ENCODE measurements at regions not wholly inside any gene's neighbourhood (a gene's known extent, or its start where the extent isn't known, plus 50 kb on each side); places are given as distances from the start of the nearest gene placed in this dataset.

DNA sequence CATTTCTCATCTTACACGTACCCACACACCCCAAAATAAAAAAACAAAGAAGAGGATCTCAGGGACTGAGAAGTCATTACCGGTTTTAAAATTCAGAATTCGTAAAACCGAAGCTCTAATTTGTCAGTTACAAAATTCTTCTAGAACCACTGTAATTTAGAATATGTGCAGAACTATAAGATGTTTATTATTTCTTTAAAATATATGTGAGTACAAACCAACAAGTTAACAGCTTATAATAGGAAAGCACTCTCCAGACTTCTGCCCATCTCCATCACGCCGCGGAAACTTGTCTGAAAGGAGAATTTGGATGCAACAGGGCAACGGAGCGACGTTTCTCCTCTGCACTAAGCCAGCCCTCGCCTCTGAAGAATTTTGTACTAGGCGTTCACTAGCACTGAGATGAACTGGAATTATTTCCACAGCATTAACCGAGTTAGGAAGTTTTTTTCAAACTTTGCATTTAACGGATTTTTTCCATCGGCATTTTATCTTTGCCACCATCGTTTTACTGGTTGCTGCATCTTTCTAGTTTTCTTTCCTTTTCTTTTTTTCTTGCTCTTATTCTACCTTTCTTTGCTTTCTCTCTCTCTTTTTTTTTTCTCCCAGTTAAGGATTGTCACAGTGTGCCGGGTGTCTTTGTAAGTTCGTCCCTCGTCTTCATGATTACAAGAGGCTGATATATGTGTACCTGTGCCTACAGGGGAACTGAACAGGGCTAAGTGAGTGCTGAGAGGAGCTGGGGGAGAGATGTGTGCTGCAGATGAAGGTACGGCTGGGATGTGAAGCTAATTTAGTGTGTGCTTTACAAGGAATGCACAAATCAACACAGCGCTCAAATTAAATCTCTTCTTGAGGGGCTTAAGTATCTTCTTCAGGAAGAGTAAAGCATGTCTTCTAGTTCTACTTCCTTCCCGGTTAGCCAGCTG is 295.9 kb upstream of the NFE2L3 start:
- DNase-seq (peak in 1 of 14 experiments; percentile 23), ATAC-seq (ENCODE audit: poor library complexity) (no peak)
- Histone ChIP-seq H3K27me3 (ENCODE audit: control insufficient read depth in 1 of 2, insufficient read depth in 2 of 2, low read length in 2 of 2) (peaks cover 93 to 100% of the 10 kb centered on the region in 2 experiments), H3K27ac (ENCODE audit: low read depth in 1 of 2, low read length in 2 of 2) (no peak overlapping the region), H3K4me1 (ENCODE audit: insufficient read depth, low read length) (peaks cover 51% of the 10 kb centered on the region), H3K9me3 (ENCODE audit: control insufficient read depth in 1 of 2, insufficient read depth in 1 of 2, low read length in 2 of 2) (peaks cover 32 to 58% of the 10 kb centered on the region in 2 experiments), H3K4me3 (ENCODE audit: low read length) (peak overlapping the region; percentile 25), H3K36me3 (ENCODE audit: insufficient read depth, low read length) (no peaks in the 10 kb centered on the region)
- TF ChIP-seq, protein P1, sequence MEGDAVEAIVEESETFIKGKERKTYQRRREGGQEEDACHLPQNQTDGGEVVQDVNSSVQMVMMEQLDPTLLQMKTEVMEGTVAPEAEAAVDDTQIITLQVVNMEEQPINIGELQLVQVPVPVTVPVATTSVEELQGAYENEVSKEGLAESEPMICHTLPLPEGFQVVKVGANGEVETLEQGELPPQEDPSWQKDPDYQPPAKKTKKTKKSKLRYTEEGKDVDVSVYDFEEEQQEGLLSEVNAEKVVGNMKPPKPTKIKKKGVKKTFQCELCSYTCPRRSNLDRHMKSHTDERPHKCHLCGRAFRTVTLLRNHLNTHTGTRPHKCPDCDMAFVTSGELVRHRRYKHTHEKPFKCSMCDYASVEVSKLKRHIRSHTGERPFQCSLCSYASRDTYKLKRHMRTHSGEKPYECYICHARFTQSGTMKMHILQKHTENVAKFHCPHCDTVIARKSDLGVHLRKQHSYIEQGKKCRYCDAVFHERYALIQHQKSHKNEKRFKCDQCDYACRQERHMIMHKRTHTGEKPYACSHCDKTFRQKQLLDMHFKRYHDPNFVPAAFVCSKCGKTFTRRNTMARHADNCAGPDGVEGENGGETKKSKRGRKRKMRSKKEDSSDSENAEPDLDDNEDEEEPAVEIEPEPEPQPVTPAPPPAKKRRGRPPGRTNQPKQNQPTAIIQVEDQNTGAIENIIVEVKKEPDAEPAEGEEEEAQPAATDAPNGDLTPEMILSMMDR (IDR thresholded peaks at IDR 0.05) = no peak
- Mint-ChIP-seq H3K27ac (no peak overlapping the region), H3K4me1 (ENCODE audit: low read depth) (peaks cover 37% of the 10 kb centered on the region), H3K27me3 (peaks cover 10% of the 10 kb centered on the region), H3K9me3 (peaks cover 5% of the 10 kb centered on the region), H3K36me3 (ENCODE audit: low read depth) (peaks cover 12% of the 10 kb centered on the region), H3K4me3 (no peak overlapping the region)
- CTCF ChIA-PET = no interaction called here
- intact Hi-C loops (cut with DNase I, micrococcal nuclease) = loop anchor here in 1 of 2 experiments (2.0 to 10.0 kb wide), 3 partner anchors 1239 to 1331 kb away; partner anchors contain the start of genes HOXA1 and HOXA11
- POLR2A ChIA-PET = interaction anchor here (0.6 kb wide), 1 partner anchor 429 kb away, joined by 3 read pairs; no protein-coding TSS in a partner anchor

DNA sequence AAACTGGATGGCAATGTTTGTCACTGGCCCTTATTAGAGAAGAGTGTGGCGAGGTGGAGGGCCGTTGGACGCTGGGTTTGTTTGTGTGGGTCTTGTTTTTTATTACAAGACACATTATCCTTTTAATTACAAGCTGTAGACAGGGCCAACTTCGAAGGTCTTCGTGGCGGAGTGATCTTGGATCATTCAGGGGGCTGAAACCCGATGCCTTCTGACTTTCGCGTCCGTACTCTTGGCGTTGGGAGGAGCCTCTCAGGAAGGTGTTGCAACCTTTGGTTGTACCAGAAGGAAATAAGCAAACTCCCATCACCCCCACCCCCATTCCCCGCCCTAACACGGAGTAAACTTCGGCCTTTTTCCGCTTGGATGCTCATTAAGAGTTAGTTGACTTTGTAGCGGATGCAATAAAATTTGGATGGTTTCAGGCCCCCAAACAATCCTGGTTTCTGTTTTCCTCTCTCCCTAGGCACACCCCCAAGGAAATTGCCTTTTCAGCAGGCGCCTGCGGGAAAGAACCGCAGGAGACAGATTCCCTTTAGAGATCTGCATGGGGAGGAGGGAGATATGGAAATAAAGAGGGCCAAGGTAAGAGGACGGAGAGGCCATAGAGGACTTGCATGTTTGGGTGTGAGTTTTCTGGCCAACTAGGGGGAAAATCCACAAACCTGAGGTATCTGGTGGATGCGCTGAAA is 294.5 kb upstream of the NFE2L3 start:
- ChIA-PET CTCF (no interaction called here), POLR2A (no interaction called here)
- H3K27ac Mint-ChIP-seq = no peak overlapping the region
- peaks cover 23% of the 10 kb centered on the region for H3K36me3 Mint-ChIP-seq (ENCODE audit: low read depth)
- H3K4me3 ChIP-seq (ENCODE audit: low read length) = peak overlapping the region; percentile 25
- H3K27me3 Mint-ChIP-seq = no peaks in the 10 kb centered on the region
- H3K9me3 Mint-ChIP-seq = peaks cover 12% of the 10 kb centered on the region
- H3K4me3 Mint-ChIP-seq = no peak overlapping the region
- H3K9me3 ChIP-seq (ENCODE audit: control insufficient read depth in 1 of 2, insufficient read depth in 1 of 2, low read length in 2 of 2) = peaks cover 46 to 54% of the 10 kb centered on the region in 2 experiments
- TF ChIP-seq, protein P1 (IDR thresholded peaks at IDR 0.05) = no peak
- peaks cover 95 to 100% of the 10 kb centered on the region in 2 experiments for H3K27me3 ChIP-seq (ENCODE audit: control insufficient read depth in 1 of 2, insufficient read depth in 2 of 2, low read length in 2 of 2)
- H3K4me1 ChIP-seq (ENCODE audit: insufficient read depth, low read length) = peaks cover 43% of the 10 kb centered on the region
- ATAC-seq (ENCODE audit: poor library complexity) (no peak), DNase-seq (no peak)
- H3K36me3 ChIP-seq (ENCODE audit: insufficient read depth, low read length) = no peaks in the 10 kb centered on the region
- peaks cover 41% of the 10 kb centered on the region for H3K4me1 Mint-ChIP-seq (ENCODE audit: low read depth)
- H3K27ac ChIP-seq (ENCODE audit: low read depth in 1 of 2, low read length in 2 of 2) = no peak overlapping the region
- intact Hi-C loops (cut with DNase I, micrococcal nuclease) = loop anchor here in 1 of 2 experiments (2.0 to 10.0 kb wide), 3 partner anchors 1237 to 1330 kb away; partner anchors contain the start of genes HOXA1 and HOXA11

DNA sequence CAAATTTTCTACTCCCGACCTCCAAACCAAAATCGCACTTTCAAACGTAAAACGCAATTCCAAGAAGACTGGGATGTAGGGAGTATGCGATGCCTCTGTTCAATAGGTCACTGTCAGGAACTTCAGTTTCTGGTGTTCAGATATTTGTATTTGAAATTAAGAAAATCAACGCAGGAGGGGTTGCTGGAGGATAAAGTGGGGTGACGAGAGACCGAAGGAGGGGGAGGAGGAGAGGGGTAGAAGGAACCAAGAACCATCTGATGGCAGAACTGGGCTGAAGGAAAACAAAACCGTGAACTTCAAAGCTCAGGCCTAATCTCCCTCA is 293.8 kb upstream of the NFE2L3 start:
- Mint-ChIP-seq H3K27me3 (no peaks in the 10 kb centered on the region), H3K4me1 (ENCODE audit: low read depth) (peaks cover 43% of the 10 kb centered on the region), H3K36me3 (ENCODE audit: low read depth) (peaks cover 27% of the 10 kb centered on the region), H3K9me3 (peaks cover 12% of the 10 kb centered on the region), H3K4me3 (no peak overlapping the region), H3K27ac (no peak overlapping the region)
- CTCF ChIA-PET = no interaction called here
- POLR2A ChIA-PET = no interaction called here
- H3K9me3 ChIP-seq (ENCODE audit: control insufficient read depth in 1 of 2, insufficient read depth in 1 of 2, low read length in 2 of 2) = peaks cover 50 to 58% of the 10 kb centered on the region in 2 experiments
- DNase-seq = no peak
- ATAC-seq (ENCODE audit: poor library complexity) = no peak
- no peak overlapping the region for H3K4me3 ChIP-seq (ENCODE audit: low read length)
- H3K4me1 ChIP-seq (ENCODE audit: insufficient read depth, low read length) = peaks cover 42% of the 10 kb centered on the region
- TF ChIP-seq, protein P1 (IDR thresholded peaks at IDR 0.05) = no peak
- no peaks in the 10 kb centered on the region for H3K36me3 ChIP-seq (ENCODE audit: insufficient read depth, low read length)
- peaks cover 95 to 100% of the 10 kb centered on the region in 2 experiments for H3K27me3 ChIP-seq (ENCODE audit: control insufficient read depth in 1 of 2, insufficient read depth in 2 of 2, low read length in 2 of 2)
- H3K27ac ChIP-seq (ENCODE audit: low read depth in 1 of 2, low read length in 2 of 2) = no peak overlapping the region
- intact Hi-C loops (cut with DNase I, micrococcal nuclease) = loop anchor here in 1 of 2 experiments (5.0 to 10.0 kb wide), 2 partner anchors 1237 to 1329 kb away; partner anchors contain the start of genes HOXA1 and HOXA11
